ENCODE measurements at regions not wholly inside any gene's neighbourhood (a gene's known extent, or its start where the extent isn't known, plus 50 kb on each side); places are given as distances from the start of the nearest gene placed in this dataset.
"Not testable (repeated sequence)": the region's sequence is repeated elsewhere in the genome, so short reads cannot be mapped to it uniquely, and the experiment has no call there.

DNA sequence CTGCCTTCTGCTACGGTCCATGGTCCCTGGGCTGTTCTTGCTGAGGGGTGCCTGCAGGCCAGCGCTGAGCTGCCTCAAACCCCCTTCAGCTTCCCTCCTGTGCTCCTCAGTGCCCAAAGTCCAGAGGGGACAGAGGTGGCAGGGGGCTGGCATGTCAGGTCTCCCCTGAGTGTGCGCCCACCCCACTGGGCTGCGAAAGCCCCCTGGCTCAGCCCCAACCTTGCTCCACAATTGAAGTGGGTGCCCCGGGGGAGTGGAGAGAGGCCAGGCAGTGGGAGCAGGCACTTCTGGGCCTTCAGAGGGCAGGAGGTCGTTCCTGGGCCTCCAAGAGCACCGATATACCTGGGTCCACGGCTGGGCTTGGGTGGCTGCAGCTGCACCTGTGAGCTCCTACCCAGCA, 548.7 kb upstream of the FAM98A start:
- Histone ChIP-seq H3K27ac (ENCODE audit: low read depth, low read length) (no peak overlapping the region), H3K9me3 (ENCODE audit: control insufficient read depth in 5 of 5, low read length in 5 of 5) (peaks cover 0 to 14% (median 2%) of the 10 kb centered on the region in 5 donors), H3K4me1 (ENCODE audit: control insufficient read depth in 5 of 5, insufficient read depth in 5 of 5, low read length in 5 of 5) (no peaks in the 10 kb centered on the region), H3K4me3 (ENCODE audit: low read depth in 1 of 5, low read length in 5 of 5) (no peak overlapping the region), H3K9ac (ENCODE audit: low read length in 5 of 5) (no peak overlapping the region), H3K36me3 (ENCODE audit: control insufficient read depth in 5 of 5, insufficient read depth in 5 of 5, low read length in 5 of 5) (no peaks in the 10 kb centered on the region), H3K27me3 (ENCODE audit: control insufficient read depth in 5 of 5, insufficient read depth in 4 of 5, low read length in 5 of 5) (peaks cover 0 to 3% (median 0%) of the 10 kb centered on the region in 5 donors)

DNA sequence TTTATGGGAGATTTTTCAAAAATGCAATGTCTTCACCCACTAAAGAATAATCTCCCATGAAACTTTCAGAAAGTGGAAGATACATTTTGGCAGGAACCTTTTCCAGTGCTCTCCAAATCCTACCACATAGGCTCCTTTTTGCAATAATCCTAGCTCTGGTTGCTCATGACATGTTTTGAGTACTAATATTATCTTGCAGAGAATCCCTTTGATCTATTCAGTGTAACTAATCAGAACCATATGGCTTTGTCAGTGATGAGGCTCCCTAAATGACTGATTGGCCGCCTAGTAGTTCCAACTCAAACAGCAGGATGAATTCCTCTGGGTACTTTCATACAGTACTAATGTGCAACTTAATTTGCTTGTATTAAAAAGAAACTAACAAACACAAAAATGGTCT, 544.0 kb upstream of the FAM98A start:
- no peak overlapping the region for H3K27ac ChIP-seq (ENCODE audit: low read depth, low read length)
- H3K27me3 ChIP-seq (ENCODE audit: control insufficient read depth in 5 of 5, insufficient read depth in 4 of 5, low read length in 5 of 5), result peaks cover 0 to 3% (median 0%) of the 10 kb centered on the region in 5 donors
- H3K9me3 ChIP-seq (ENCODE audit: control insufficient read depth in 5 of 5, low read length in 5 of 5), result peaks cover 0 to 10% (median 2%) of the 10 kb centered on the region in 5 donors
- no peak overlapping the region for H3K9ac ChIP-seq (ENCODE audit: low read length in 5 of 5)
- H3K36me3 ChIP-seq (ENCODE audit: control insufficient read depth in 5 of 5, insufficient read depth in 5 of 5, low read length in 5 of 5), result no peaks in the 10 kb centered on the region
- H3K4me3 ChIP-seq (ENCODE audit: low read depth in 1 of 5, low read length in 5 of 5), result no peak overlapping the region
- no peaks in the 10 kb centered on the region for H3K4me1 ChIP-seq (ENCODE audit: control insufficient read depth in 5 of 5, insufficient read depth in 5 of 5, low read length in 5 of 5)

DNA sequence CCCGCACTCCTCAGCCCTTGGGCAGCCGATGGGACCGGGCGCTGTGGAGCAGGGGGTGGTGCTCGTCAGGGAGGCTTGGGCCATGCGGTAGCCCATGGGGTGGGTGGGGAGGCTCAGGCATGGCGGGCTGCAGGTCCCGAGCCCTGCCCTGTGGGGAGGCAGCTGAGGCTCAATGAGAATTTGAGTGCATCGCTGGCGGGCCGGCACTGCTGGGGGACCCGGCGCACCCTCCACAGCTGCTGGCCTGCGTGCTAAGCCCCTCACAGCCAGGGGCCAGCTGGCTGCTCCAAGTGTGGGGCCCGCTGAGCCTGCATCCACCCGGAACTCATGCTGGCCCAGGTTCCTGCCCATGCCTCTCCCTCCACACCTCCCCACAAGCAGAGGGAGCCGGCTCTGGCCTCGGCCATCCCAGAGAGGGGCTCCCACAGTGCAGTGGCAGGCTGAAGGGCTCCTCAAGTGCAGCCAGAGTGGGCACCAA, 543.5 kb upstream of the FAM98A start:
- not testable (repeated sequence) for H3K36me3 ChIP-seq (ENCODE audit: control insufficient read depth in 5 of 5, insufficient read depth in 5 of 5, low read length in 5 of 5); H3K4me1 ChIP-seq (ENCODE audit: control insufficient read depth in 5 of 5, insufficient read depth in 5 of 5, low read length in 5 of 5); H3K27me3 ChIP-seq (ENCODE audit: control insufficient read depth in 5 of 5, insufficient read depth in 4 of 5, low read length in 5 of 5); H3K9me3 ChIP-seq (ENCODE audit: control insufficient read depth in 5 of 5, low read length in 5 of 5); H3K27ac ChIP-seq (ENCODE audit: low read depth, low read length); H3K4me3 ChIP-seq (ENCODE audit: low read depth in 1 of 5, low read length in 5 of 5); H3K9ac ChIP-seq (ENCODE audit: low read length in 5 of 5)

DNA sequence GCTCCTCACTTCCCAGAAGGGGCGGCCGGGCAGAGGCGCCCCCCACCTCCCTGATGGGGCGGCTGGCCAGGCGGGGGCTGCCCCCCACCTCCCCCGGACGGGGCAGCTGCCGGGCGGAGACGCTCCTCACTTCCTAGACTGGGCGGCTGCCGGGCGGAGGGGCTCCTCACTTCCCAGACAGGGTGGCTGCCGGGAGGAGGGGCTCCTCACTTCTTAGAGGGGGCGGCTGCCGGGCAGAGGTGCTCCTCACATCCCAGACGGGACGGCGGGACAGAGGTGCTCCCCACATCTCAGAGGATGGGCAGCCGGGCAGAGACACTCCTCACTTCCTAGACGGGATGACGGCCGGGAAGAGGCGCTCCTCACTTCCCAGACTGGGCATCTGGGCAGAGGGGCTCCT, 534.0 kb upstream of the FAM98A start:
- not testable (repeated sequence) for H3K27me3 ChIP-seq (ENCODE audit: control insufficient read depth in 5 of 5, insufficient read depth in 4 of 5, low read length in 5 of 5); H3K9ac ChIP-seq (ENCODE audit: low read length in 5 of 5); H3K9me3 ChIP-seq (ENCODE audit: control insufficient read depth in 5 of 5, low read length in 5 of 5); H3K4me1 ChIP-seq (ENCODE audit: control insufficient read depth in 5 of 5, insufficient read depth in 5 of 5, low read length in 5 of 5); H3K36me3 ChIP-seq (ENCODE audit: control insufficient read depth in 5 of 5, insufficient read depth in 5 of 5, low read length in 5 of 5); H3K4me3 ChIP-seq (ENCODE audit: low read depth in 1 of 5, low read length in 5 of 5); H3K27ac ChIP-seq (ENCODE audit: low read depth, low read length)

DNA sequence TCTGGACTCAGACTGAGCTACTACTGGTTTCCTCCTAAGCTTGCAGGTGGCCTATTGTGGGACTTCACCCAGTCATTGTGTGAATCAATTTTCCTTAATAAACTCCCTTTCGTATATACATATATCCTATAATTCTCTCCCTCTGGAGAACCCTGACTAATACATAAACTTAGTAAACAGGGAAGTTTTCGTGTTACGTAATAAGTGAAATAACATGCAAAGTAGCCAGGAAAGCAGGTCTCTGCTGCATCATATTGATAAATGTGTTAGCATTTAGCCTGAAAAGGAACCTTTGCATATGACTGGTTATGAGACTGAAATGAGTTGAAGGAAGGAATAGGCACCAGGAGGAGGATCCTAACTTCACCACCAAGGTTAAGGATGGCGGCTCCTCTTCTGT, 527.2 kb upstream of the FAM98A start:
- no peak overlapping the region for H3K4me3 ChIP-seq (ENCODE audit: low read depth in 1 of 5, low read length in 5 of 5)
- no peaks in the 10 kb centered on the region for H3K4me1 ChIP-seq (ENCODE audit: control insufficient read depth in 5 of 5, insufficient read depth in 5 of 5, low read length in 5 of 5)
- H3K27ac ChIP-seq (ENCODE audit: low read depth, low read length), result no peak overlapping the region
- no peaks in the 10 kb centered on the region for H3K27me3 ChIP-seq (ENCODE audit: control insufficient read depth in 5 of 5, insufficient read depth in 4 of 5, low read length in 5 of 5)
- no peaks in the 10 kb centered on the region for H3K36me3 ChIP-seq (ENCODE audit: control insufficient read depth in 5 of 5, insufficient read depth in 5 of 5, low read length in 5 of 5)
- H3K9ac ChIP-seq (ENCODE audit: low read length in 5 of 5), result no peak overlapping the region
- no peaks in the 10 kb centered on the region for H3K9me3 ChIP-seq (ENCODE audit: control insufficient read depth in 5 of 5, low read length in 5 of 5)

DNA sequence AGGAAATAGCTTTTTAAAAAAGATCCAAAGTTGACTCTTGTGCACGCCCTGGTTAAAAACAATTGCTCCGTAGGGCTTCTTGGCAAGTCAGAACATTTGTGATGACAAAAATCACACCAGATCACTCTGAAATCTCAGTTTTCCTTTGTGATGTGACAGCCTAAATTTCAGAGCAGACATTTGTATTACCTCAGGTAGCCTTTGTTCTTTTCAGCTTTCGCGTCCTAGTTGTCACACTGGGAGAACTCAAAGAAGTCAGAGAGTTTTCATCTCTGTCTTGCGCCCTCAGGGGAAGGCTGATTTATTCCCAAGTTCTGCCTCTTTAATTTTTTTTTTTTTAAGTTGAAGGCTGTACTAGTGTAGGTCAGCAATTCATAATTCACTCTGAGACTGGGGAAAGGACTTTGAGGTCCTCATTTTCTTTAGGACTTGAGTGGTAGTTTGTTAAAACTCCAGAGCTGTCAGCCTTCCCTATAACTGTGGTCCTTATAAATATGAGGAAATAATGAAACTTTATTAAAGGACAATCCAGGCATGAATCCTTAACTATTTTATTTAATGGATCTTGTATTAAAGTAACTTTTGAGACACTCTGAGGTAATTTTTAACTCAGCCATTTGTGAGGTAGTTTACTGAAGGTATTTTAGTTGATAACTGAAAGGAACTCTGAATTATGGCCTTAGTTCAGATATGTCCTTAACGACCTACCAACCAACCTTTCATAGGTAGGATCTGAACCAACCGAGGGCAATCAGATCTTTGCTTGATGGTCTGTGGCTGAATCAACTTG, 525.1 kb upstream of the FAM98A start:
- no peaks in the 10 kb centered on the region for H3K36me3 ChIP-seq (ENCODE audit: control insufficient read depth in 5 of 5, insufficient read depth in 5 of 5, low read length in 5 of 5)
- no peak overlapping the region for H3K4me3 ChIP-seq (ENCODE audit: low read depth in 1 of 5, low read length in 5 of 5)
- no peaks in the 10 kb centered on the region for H3K27me3 ChIP-seq (ENCODE audit: control insufficient read depth in 5 of 5, insufficient read depth in 4 of 5, low read length in 5 of 5)
- H3K27ac ChIP-seq (ENCODE audit: low read depth, low read length), result no peak overlapping the region
- no peak overlapping the region for H3K9ac ChIP-seq (ENCODE audit: low read length in 5 of 5)
- H3K9me3 ChIP-seq (ENCODE audit: control insufficient read depth in 5 of 5, low read length in 5 of 5), result no peaks in the 10 kb centered on the region
- H3K4me1 ChIP-seq (ENCODE audit: control insufficient read depth in 5 of 5, insufficient read depth in 5 of 5, low read length in 5 of 5), result no peaks in the 10 kb centered on the region

DNA sequence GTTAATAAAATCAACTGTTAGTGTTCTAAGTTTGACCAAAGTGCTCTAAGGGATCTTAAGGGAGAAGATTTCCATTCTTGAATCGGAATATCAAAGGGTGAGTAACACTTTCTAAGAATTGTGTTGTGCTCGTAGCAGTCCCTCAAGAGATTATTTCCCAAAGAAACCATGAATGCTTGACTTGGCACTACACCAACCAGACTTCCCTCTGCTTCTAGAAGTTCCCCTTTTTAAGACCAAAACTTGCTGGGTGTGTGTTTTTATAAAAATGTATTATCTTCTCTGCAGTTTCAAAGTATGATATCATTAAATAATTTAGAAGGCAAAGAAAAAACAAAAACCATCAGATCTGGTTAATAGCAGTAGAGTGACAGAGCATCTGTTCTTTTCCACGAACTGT, 522.0 kb upstream of the FAM98A start:
- no peaks in the 10 kb centered on the region for H3K36me3 ChIP-seq (ENCODE audit: control insufficient read depth in 5 of 5, insufficient read depth in 5 of 5, low read length in 5 of 5)
- no peaks in the 10 kb centered on the region for H3K27me3 ChIP-seq (ENCODE audit: control insufficient read depth in 5 of 5, insufficient read depth in 4 of 5, low read length in 5 of 5)
- H3K9me3 ChIP-seq (ENCODE audit: control insufficient read depth in 5 of 5, low read length in 5 of 5), result no peaks in the 10 kb centered on the region
- H3K9ac ChIP-seq (ENCODE audit: low read length in 5 of 5), result no peak overlapping the region
- no peak overlapping the region for H3K4me3 ChIP-seq (ENCODE audit: low read depth in 1 of 5, low read length in 5 of 5)
- no peak overlapping the region for H3K27ac ChIP-seq (ENCODE audit: low read depth, low read length)
- no peaks in the 10 kb centered on the region for H3K4me1 ChIP-seq (ENCODE audit: control insufficient read depth in 5 of 5, insufficient read depth in 5 of 5, low read length in 5 of 5)

DNA sequence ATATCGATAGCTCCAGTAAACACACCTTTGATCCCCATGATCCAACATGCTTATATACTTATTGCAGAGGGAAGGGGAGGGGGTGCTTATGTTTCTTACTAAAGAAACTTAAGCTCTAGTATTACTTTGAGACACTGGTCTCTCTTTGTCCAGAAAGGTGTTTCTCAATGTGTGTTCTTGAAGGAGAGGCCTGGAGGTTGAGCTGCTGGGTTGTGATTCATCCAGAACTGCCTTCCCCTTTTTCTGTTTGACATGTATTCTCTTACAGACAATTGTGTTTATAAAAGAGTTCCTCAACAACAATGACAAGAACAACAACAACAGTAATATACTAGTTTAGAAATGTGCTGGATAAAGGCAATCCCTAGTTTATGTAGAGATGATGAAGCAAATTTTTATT, 516.0 kb upstream of the FAM98A start:
- H3K4me1 ChIP-seq (ENCODE audit: control insufficient read depth in 5 of 5, insufficient read depth in 5 of 5, low read length in 5 of 5), result peaks cover 0 to 3% (median 0%) of the 10 kb centered on the region in 5 donors
- H3K9ac ChIP-seq (ENCODE audit: low read length in 5 of 5), result no peak overlapping the region
- H3K27ac ChIP-seq (ENCODE audit: low read depth, low read length), result no peak overlapping the region
- no peaks in the 10 kb centered on the region for H3K9me3 ChIP-seq (ENCODE audit: control insufficient read depth in 5 of 5, low read length in 5 of 5)
- H3K4me3 ChIP-seq (ENCODE audit: low read depth in 1 of 5, low read length in 5 of 5), result no peak overlapping the region
- no peaks in the 10 kb centered on the region for H3K36me3 ChIP-seq (ENCODE audit: control insufficient read depth in 5 of 5, insufficient read depth in 5 of 5, low read length in 5 of 5)
- no peaks in the 10 kb centered on the region for H3K27me3 ChIP-seq (ENCODE audit: control insufficient read depth in 5 of 5, insufficient read depth in 4 of 5, low read length in 5 of 5)

DNA sequence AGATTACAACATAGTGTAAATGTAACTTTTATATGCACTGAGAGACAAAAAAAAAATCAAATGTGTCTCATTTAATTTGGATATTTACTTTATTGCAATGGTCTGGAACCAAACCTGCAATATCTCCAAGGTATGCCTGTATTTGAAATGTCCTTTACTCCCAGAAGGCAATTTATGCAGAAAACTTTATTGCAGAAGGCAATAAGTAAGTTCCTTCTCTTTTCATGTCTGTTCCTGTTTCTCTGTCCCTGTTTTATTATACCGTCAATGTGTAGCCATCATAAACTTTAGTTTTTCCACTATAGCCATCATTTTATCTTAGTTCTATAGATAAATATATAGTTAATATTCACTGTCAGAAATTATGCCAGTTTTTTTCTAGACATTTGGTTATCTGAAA, 513.1 kb upstream of the FAM98A start:
- Histone ChIP-seq H3K4me1 (ENCODE audit: control insufficient read depth in 5 of 5, insufficient read depth in 5 of 5, low read length in 5 of 5) (peaks cover 0 to 3% (median 0%) of the 10 kb centered on the region in 5 donors), H3K9ac (ENCODE audit: low read length in 5 of 5) (no peak overlapping the region), H3K27me3 (ENCODE audit: control insufficient read depth in 5 of 5, insufficient read depth in 4 of 5, low read length in 5 of 5) (no peaks in the 10 kb centered on the region), H3K4me3 (ENCODE audit: low read depth in 1 of 5, low read length in 5 of 5) (no peak overlapping the region), H3K27ac (ENCODE audit: low read depth, low read length) (no peak overlapping the region), H3K36me3 (ENCODE audit: control insufficient read depth in 5 of 5, insufficient read depth in 5 of 5, low read length in 5 of 5) (no peaks in the 10 kb centered on the region), H3K9me3 (ENCODE audit: control insufficient read depth in 5 of 5, low read length in 5 of 5) (no peaks in the 10 kb centered on the region)

DNA sequence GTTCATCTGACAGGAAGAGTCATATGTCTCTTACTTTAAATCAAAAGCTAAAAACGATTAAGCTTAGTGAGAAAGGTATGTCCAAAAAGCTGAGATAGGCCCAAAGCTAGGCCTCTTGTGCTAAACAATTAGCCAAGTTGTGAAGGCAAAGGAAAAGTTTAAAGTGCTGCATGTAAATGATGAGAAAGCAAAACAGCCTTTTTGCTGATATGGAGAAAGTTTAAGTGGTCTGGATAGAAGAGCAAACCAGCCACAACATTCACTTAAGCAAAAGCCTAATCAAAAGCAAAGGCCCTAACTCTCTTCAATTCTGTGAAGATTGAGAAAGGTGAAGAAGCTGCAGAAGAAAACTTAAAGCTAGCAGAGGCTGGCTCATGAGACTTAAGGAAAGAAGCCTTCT, 511.3 kb upstream of the FAM98A start:
- no peak overlapping the region for H3K4me3 ChIP-seq (ENCODE audit: low read depth in 1 of 5, low read length in 5 of 5)
- no peak overlapping the region for H3K9ac ChIP-seq (ENCODE audit: low read length in 5 of 5)
- H3K9me3 ChIP-seq (ENCODE audit: control insufficient read depth in 5 of 5, low read length in 5 of 5), result no peaks in the 10 kb centered on the region
- H3K36me3 ChIP-seq (ENCODE audit: control insufficient read depth in 5 of 5, insufficient read depth in 5 of 5, low read length in 5 of 5), result no peaks in the 10 kb centered on the region
- no peak overlapping the region for H3K27ac ChIP-seq (ENCODE audit: low read depth, low read length)
- peaks cover 0 to 3% (median 0%) of the 10 kb centered on the region in 5 donors for H3K4me1 ChIP-seq (ENCODE audit: control insufficient read depth in 5 of 5, insufficient read depth in 5 of 5, low read length in 5 of 5)
- H3K27me3 ChIP-seq (ENCODE audit: control insufficient read depth in 5 of 5, insufficient read depth in 4 of 5, low read length in 5 of 5), result no peaks in the 10 kb centered on the region

All from subcutaneous abdominal adipose tissue (tissue), 5 donors.